ENCODE measurements at regions not wholly inside any gene's neighbourhood (a gene's known extent, or its start where the extent isn't known, plus 50 kb on each side); places are given as distances from the start of the nearest gene placed in this dataset.

DNA sequence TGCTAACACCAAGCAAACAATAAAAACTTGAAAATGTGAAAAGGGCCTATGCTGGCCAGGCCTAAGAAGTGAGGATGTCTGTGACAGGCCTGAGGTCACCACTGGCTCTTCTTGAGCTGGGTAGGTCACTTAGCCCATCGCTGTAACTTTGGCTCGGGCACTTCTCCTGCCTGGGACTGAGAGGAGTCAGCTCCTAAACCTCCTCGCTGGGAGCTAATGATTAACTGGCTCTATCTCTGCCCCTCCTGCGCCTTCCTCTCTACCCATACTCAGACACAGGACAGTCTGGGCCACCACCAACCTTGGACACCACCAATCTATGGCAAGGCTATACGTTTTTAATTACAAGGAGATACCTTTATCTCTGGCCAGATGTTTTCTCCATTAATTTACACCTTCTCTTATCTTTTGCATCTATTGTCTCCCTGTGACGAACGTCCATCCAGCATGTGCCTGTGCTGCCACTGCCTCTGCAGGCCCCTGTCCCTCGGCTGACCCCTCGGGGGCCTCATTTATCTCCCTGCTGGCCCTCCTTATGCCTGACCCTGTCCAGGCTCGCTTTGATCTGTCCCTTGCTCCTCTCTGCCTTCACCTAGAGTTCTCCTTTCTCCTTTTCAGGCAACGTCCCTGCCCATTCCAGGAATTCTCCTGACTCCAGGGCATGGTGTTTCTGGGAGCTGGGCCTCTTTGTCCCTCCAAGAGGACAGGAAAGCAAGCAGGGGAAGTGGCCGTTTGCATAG is 149.1 kb upstream of the GATA6 start (continued):
- TF ChIP-seq, protein P1, sequence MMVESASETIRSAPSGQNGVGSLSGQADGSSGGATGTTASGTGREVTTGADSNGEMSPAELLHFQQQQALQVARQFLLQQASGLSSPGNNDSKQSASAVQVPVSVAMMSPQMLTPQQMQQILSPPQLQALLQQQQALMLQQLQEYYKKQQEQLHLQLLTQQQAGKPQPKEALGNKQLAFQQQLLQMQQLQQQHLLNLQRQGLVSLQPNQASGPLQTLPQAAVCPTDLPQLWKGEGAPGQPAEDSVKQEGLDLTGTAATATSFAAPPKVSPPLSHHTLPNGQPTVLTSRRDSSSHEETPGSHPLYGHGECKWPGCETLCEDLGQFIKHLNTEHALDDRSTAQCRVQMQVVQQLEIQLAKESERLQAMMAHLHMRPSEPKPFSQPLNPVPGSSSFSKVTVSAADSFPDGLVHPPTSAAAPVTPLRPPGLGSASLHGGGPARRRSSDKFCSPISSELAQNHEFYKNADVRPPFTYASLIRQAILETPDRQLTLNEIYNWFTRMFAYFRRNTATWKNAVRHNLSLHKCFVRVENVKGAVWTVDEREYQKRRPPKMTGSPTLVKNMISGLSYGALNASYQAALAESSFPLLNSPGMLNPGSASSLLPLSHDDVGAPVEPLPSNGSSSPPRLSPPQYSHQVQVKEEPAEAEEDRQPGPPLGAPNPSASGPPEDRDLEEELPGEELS (CRISPR knock-in tag; IDR thresholded peaks at IDR 0.05): 0 out of 2 replicates have a peak, but pooled peaks have one; percentile 13
- TF ChIP-seq ZNF501 (CRISPR knock-in tag; IDR thresholded peaks at IDR 0.05): peak; percentile 34; the same call in 1 of the 2 replicates
- TF ChIP-seq MAFF (IDR thresholded peaks at IDR 0.05; ENCODE audit: low read depth, low read length): no peak
- TF ChIP-seq LCORL (IDR thresholded peaks at IDR 0.05): no peak
- TF ChIP-seq LCORL (CRISPR knock-in tag; IDR thresholded peaks at IDR 0.05): peak; percentile 16; the same call in 1 of the 2 replicates
- TF ChIP-seq HMG20A (CRISPR knock-in tag; IDR thresholded peaks at IDR 0.05; ENCODE audit: borderline replicate concordance): 0 out of 2 replicates have a peak, but pooled peaks have one; percentile 12
- TF ChIP-seq ZNF331 (CRISPR knock-in tag; IDR thresholded peaks at IDR 0.05): 0 out of 2 replicates have a peak, but pooled peaks have one; percentile 5
- TF ChIP-seq, protein P2, sequence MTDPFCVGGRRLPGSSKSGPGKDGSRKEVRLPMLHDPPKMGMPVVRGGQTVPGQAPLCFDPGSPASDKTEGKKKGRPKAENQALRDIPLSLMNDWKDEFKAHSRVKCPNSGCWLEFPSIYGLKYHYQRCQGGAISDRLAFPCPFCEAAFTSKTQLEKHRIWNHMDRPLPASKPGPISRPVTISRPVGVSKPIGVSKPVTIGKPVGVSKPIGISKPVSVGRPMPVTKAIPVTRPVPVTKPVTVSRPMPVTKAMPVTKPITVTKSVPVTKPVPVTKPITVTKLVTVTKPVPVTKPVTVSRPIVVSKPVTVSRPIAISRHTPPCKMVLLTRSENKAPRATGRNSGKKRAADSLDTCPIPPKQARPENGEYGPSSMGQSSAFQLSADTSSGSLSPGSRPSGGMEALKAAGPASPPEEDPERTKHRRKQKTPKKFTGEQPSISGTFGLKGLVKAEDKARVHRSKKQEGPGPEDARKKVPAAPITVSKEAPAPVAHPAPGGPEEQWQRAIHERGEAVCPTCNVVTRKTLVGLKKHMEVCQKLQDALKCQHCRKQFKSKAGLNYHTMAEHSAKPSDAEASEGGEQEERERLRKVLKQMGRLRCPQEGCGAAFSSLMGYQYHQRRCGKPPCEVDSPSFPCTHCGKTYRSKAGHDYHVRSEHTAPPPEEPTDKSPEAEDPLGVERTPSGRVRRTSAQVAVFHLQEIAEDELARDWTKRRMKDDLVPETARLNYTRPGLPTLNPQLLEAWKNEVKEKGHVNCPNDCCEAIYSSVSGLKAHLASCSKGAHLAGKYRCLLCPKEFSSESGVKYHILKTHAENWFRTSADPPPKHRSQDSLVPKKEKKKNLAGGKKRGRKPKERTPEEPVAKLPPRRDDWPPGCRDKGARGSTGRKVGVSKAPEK (CRISPR knock-in tag; IDR thresholded peaks at IDR 0.05; ENCODE audit: borderline replicate concordance): peak; percentile 31; the same call in 1 of the 2 replicates
- peak; percentile 51; the same call in 1 of the 2 replicates for TF ChIP-seq ZFY (CRISPR knock-in tag; IDR thresholded peaks at IDR 0.05)
- no peak for TF ChIP-seq ZFP82 (CRISPR knock-in tag; IDR thresholded peaks at IDR 0.05; ENCODE audit: borderline replicate concordance)
- TF ChIP-seq ZNF335 (CRISPR knock-in tag; IDR thresholded peaks at IDR 0.05): peak; percentile 83; the same call in 1 of the 2 replicates
- TF ChIP-seq, protein P3, sequence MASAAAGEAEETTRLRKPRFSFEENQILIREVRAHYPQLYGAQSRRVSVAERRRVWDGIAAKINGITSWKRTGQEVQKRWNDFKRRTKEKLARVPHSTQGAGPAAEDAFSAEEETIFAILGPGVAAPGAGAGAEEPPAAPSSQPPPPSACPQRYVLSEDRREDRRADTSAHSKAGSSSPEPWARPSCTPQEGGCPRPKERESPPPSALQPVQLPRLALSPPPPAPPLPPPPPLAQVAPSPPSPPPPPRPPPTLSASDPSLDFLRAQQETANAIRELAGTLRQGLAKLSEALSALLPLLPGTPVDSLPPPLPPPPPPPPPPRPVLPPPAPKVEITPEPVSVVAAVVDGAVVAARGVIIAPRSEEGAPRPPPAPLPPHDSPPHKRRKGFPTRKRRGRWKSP (CRISPR knock-in tag; IDR thresholded peaks at IDR 0.05): 0 out of 2 replicates have a peak, but pooled peaks have one; percentile 41
- TF ChIP-seq, protein P4, sequence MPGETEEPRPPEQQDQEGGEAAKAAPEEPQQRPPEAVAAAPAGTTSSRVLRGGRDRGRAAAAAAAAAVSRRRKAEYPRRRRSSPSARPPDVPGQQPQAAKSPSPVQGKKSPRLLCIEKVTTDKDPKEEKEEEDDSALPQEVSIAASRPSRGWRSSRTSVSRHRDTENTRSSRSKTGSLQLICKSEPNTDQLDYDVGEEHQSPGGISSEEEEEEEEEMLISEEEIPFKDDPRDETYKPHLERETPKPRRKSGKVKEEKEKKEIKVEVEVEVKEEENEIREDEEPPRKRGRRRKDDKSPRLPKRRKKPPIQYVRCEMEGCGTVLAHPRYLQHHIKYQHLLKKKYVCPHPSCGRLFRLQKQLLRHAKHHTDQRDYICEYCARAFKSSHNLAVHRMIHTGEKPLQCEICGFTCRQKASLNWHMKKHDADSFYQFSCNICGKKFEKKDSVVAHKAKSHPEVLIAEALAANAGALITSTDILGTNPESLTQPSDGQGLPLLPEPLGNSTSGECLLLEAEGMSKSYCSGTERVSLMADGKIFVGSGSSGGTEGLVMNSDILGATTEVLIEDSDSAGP (CRISPR knock-in tag; IDR thresholded peaks at IDR 0.05; ENCODE audit: borderline replicate concordance): 0 out of 2 replicates have a peak, but pooled peaks have one; percentile 38
- 0 out of 2 replicates have a peak, but pooled peaks have one; percentile 5 for TF ChIP-seq HIVEP1 (CRISPR knock-in tag; IDR thresholded peaks at IDR 0.05)
- TF ChIP-seq, protein P5, sequence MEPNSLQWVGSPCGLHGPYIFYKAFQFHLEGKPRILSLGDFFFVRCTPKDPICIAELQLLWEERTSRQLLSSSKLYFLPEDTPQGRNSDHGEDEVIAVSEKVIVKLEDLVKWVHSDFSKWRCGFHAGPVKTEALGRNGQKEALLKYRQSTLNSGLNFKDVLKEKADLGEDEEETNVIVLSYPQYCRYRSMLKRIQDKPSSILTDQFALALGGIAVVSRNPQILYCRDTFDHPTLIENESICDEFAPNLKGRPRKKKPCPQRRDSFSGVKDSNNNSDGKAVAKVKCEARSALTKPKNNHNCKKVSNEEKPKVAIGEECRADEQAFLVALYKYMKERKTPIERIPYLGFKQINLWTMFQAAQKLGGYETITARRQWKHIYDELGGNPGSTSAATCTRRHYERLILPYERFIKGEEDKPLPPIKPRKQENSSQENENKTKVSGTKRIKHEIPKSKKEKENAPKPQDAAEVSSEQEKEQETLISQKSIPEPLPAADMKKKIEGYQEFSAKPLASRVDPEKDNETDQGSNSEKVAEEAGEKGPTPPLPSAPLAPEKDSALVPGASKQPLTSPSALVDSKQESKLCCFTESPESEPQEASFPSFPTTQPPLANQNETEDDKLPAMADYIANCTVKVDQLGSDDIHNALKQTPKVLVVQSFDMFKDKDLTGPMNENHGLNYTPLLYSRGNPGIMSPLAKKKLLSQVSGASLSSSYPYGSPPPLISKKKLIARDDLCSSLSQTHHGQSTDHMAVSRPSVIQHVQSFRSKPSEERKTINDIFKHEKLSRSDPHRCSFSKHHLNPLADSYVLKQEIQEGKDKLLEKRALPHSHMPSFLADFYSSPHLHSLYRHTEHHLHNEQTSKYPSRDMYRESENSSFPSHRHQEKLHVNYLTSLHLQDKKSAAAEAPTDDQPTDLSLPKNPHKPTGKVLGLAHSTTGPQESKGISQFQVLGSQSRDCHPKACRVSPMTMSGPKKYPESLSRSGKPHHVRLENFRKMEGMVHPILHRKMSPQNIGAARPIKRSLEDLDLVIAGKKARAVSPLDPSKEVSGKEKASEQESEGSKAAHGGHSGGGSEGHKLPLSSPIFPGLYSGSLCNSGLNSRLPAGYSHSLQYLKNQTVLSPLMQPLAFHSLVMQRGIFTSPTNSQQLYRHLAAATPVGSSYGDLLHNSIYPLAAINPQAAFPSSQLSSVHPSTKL (CRISPR knock-in tag; IDR thresholded peaks at IDR 0.05): peak; percentile 12; the same call in 1 of the 2 replicates
- peak; percentile 71; the same call in 1 of the 2 replicates for TF ChIP-seq TCF7 (IDR thresholded peaks at IDR 0.05; ENCODE audit: low read depth)
- peak; percentile 40; the same call in 1 of the 2 replicates for TF ChIP-seq GATA4 (IDR thresholded peaks at IDR 0.05; ENCODE audit: borderline replicate concordance, low read depth)
